GM12891 (cell line): ENCODE measurements at regions not wholly inside any gene's neighbourhood (a gene's known extent, or its start where the extent isn't known, plus 50 kb on each side); places are given as distances from the start of the nearest gene placed in this dataset.

Experiments
- POLR2A ChIP-seq: IDR thresholded peaks from 2 replicates; pipeline ENCODE4 v1.6.1; 2011; ENCODE audit warnings: low read depth, low read length, control low read depth
- POU2F2 ChIP-seq: IDR thresholded peaks from 2 replicates; pipeline ENCODE4 v1.6.1; 2011; ENCODE audit warnings: low read depth, mild to moderate bottlenecking, control low read depth, low read length, moderate library complexity

- no peak for TF ChIP-seq POLR2A
- no peak for TF ChIP-seq POU2F2
These were observed 548.8 kb upstream of the SALL1 start for GRCh38 chr16:51699686-51700396.
